Hematopoietic multipotent progenitor cell (in vitro differentiated cells): ENCODE measurements at regions not wholly inside any gene's neighbourhood (a gene's known extent, or its start where the extent isn't known, plus 50 kb on each side); places are given as distances from the start of the nearest gene placed in this dataset.
"Not testable (repeated sequence)": the region's sequence is repeated elsewhere in the genome, so short reads cannot be mapped to it uniquely, and the experiment has no call there.

Experiments used
- DNase-seq, 3 donors: peaks; one replicate each; pipeline ENCODE4 v3.0.0-alpha.2; 2011 to 2015; ENCODE audit warnings: low read depth in 2 of 3, low spot score in 2 of 3

- DNase-seq, result no peak
Observed at GRCh38 chr9:117649126-117649525, 55.1 kb upstream of the TLR4 start.

- DNase-seq, result no peak
Observed at GRCh38 chr9:117644932-117645636, 59.1 kb upstream of the TLR4 start.

- DNase-seq, result peak; percentile 9 to 80 (median 49)
Observed at GRCh38 chr9:117644133-117644931, 59.9 kb upstream of the TLR4 start.

GRCh38 chr9:117643288-117643654, 60.9 kb upstream of the TLR4 start:
- DNase-seq, result peak in 1 of 3 donors; percentile 9

- not testable (repeated sequence) for DNase-seq
Observed at GRCh38 chr9:117642571-117643287, 61.5 kb upstream of the TLR4 start.

GRCh38 chr9:117636681-117637080, 67.5 kb upstream of the TLR4 start:
- no peak for DNase-seq

- DNase-seq, result no peak
Observed at GRCh38 chr9:117625154-117625553, 79.0 kb upstream of the TLR4 start.

- no peak for DNase-seq
Observed at GRCh38 chr9:117624106-117624505, 80.1 kb upstream of the TLR4 start.

GRCh38 chr9:117622347-117622746, 81.9 kb upstream of the TLR4 start:
- no peak for DNase-seq

GRCh38 chr9:117616431-117616831, 87.8 kb upstream of the TLR4 start:
- DNase-seq, result no peak

GRCh38 chr9:117612317-117612716, 91.9 kb upstream of the TLR4 start:
- DNase-seq, result no peak

GRCh38 chr9:117597977-117598376, 106.2 kb upstream of the TLR4 start:
- DNase-seq, result no peak

- DNase-seq, result no peak
Observed at GRCh38 chr9:117596678-117597077, 107.5 kb upstream of the TLR4 start.

- no peak for DNase-seq
Observed at GRCh38 chr9:117595650-117596049, 108.6 kb upstream of the TLR4 start.

- no peak for DNase-seq
Observed at GRCh38 chr9:117587263-117587662, 116.9 kb upstream of the TLR4 start.

- DNase-seq, result no peak
Observed at GRCh38 chr9:117574099-117574498, 130.1 kb upstream of the TLR4 start.

- DNase-seq, result no peak
Observed at GRCh38 chr9:117564839-117565238, 139.4 kb upstream of the TLR4 start.

GRCh38 chr9:117561761-117562160, 142.4 kb upstream of the TLR4 start:
- DNase-seq, result no peak

- DNase-seq, result peak in 1 of 3 donors; percentile 3
Observed at GRCh38 chr9:117555964-117556629, 141.2 kb upstream of the ASTN2 start.

GRCh38 chr9:117552811-117553210, 138.0 kb upstream of the ASTN2 start:
- DNase-seq, result no peak

- no peak for DNase-seq
Observed at GRCh38 chr9:117551171-117551570, 136.3 kb upstream of the ASTN2 start.
